DND-41 (cell line): ENCODE measurements at regions not wholly inside any gene's neighbourhood (a gene's known extent, or its start where the extent isn't known, plus 50 kb on each side); places are given as distances from the start of the nearest gene placed in this dataset.

Source experiments
- ATAC-seq: fragments of 200-7000 bp; cut with Tn5 transposase; 3 replicates; pipeline ENCODE4 v1.9.1; 2021; ENCODE audit warnings: low read depth; ENCODE audit not compliant: insufficient read depth
- DNase-seq: peaks from one replicate; pipeline ENCODE4 v3.0.0-alpha.2; 2020
- H2AFZ ChIP-seq: 2 replicates; pipeline ENCODE4 v1.6.0; 2012; ENCODE audit warnings: low read depth, low read length
- H3K27ac ChIP-seq: 2 replicates; pipeline ENCODE4 v1.5.1; 2012; ENCODE audit warnings: low read length, inconsistent platforms
- H3K27me3 ChIP-seq: fragments of 200-600 bp; sonication (generic); 2 replicates; pipeline ENCODE4 v1.6.0; 2012; ENCODE audit warnings: low read length, mild to moderate bottlenecking, inconsistent platforms; ENCODE audit not compliant: insufficient read depth, poor library complexity
- H3K36me3 ChIP-seq: 2 replicates; pipeline ENCODE4 v1.5.1; 2012; ENCODE audit warnings: low read length, inconsistent platforms; ENCODE audit not compliant: insufficient read depth
- H3K4me1 ChIP-seq: 2 replicates; pipeline ENCODE4 v1.5.1; 2012; ENCODE audit warnings: mild to moderate bottlenecking, low read length; ENCODE audit not compliant: insufficient read depth
- H3K4me2 ChIP-seq: 2 replicates; pipeline ENCODE4 v1.6.0; 2012; ENCODE audit warnings: mild to moderate bottlenecking, moderate library complexity, low read length, inconsistent platforms; ENCODE audit not compliant: insufficient read depth
- H3K4me3 ChIP-seq, 2 experiments: fragments of 200-600 bp in 1 of 2; shearing (Covaris generic) in 1 of 2; 2 replicates each; pipeline ENCODE4 v1.5.1; 2012 to 2016; ENCODE audit warnings: inconsistent platforms in 2 of 2, low read length in 2 of 2, mild to moderate bottlenecking in 2 of 2, low read depth in 1 of 2, moderate library complexity in 1 of 2
- H3K79me2 ChIP-seq: 2 replicates; pipeline ENCODE4 v1.6.0; 2012; ENCODE audit warnings: low read length, inconsistent platforms; ENCODE audit not compliant: insufficient read depth
- H3K9ac ChIP-seq: 2 replicates; pipeline ENCODE4 v1.6.0; 2012; ENCODE audit warnings: low read depth, mild to moderate bottlenecking, inconsistent platforms, low read length, moderate library complexity
- H3K9me3 ChIP-seq: 2 replicates; pipeline ENCODE4 v1.5.1; 2012; ENCODE audit warnings: low read length, moderate library complexity, mild to moderate bottlenecking, inconsistent platforms; ENCODE audit not compliant: insufficient read depth, severe bottlenecking
- H4K20me1 ChIP-seq: 2 replicates; pipeline ENCODE4 v1.6.0; 2012; ENCODE audit warnings: low read length; ENCODE audit not compliant: insufficient read depth
- EZH2 ChIP-seq: IDR thresholded peaks from 3 replicates; pipeline ENCODE4 v1.6.1; 2012; ENCODE audit warnings: borderline replicate concordance, low read depth, mild to moderate bottlenecking, moderate library complexity, low read length, inconsistent platforms; ENCODE audit not compliant: severe bottlenecking
- TF ChIP-seq, protein P1 (sequence below): IDR thresholded peaks from 2 replicates; pipeline ENCODE4 v1.5.1; 2012; ENCODE audit warnings: borderline replicate concordance, low read length, moderate library complexity, mild to moderate bottlenecking; ENCODE audit not compliant: poor library complexity, severe bottlenecking; ENCODE audit errors: extremely low read depth

GRCh38 chr13:74555651-74556420 is 421.6 kb upstream of the KLF12 start:
- no peak overlapping the region for H3K4me2 ChIP-seq
- no peak overlapping the region for H2AFZ ChIP-seq
- H4K20me1 ChIP-seq = no peaks in the 10 kb centered on the region
- no peaks in the 10 kb centered on the region for H3K27me3 ChIP-seq
- no peak overlapping the region for H3K9ac ChIP-seq
- H3K27ac ChIP-seq = no peak overlapping the region
- peaks cover 5% of the 10 kb centered on the region for H3K4me1 ChIP-seq
- peak; percentile 95 for ATAC-seq
- H3K4me3 ChIP-seq = no peak overlapping the region
- no peaks in the 10 kb centered on the region for H3K79me2 ChIP-seq
- peak; percentile 61 for DNase-seq
- no peaks in the 10 kb centered on the region for H3K36me3 ChIP-seq
- no peak for TF ChIP-seq EZH2
- TF ChIP-seq, protein P1, sequence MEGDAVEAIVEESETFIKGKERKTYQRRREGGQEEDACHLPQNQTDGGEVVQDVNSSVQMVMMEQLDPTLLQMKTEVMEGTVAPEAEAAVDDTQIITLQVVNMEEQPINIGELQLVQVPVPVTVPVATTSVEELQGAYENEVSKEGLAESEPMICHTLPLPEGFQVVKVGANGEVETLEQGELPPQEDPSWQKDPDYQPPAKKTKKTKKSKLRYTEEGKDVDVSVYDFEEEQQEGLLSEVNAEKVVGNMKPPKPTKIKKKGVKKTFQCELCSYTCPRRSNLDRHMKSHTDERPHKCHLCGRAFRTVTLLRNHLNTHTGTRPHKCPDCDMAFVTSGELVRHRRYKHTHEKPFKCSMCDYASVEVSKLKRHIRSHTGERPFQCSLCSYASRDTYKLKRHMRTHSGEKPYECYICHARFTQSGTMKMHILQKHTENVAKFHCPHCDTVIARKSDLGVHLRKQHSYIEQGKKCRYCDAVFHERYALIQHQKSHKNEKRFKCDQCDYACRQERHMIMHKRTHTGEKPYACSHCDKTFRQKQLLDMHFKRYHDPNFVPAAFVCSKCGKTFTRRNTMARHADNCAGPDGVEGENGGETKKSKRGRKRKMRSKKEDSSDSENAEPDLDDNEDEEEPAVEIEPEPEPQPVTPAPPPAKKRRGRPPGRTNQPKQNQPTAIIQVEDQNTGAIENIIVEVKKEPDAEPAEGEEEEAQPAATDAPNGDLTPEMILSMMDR = no peak
- no peaks in the 10 kb centered on the region for H3K9me3 ChIP-seq

GRCh38 chr13:74555276-74555625 is 421.0 kb upstream of the KLF12 start:
- Histone ChIP-seq H3K9ac (no peak overlapping the region), H4K20me1 (no peaks in the 10 kb centered on the region), H2AFZ (no peak overlapping the region), H3K9me3 (no peaks in the 10 kb centered on the region), H3K36me3 (no peaks in the 10 kb centered on the region), H3K27ac (no peak overlapping the region), H3K4me1 (peaks cover 5% of the 10 kb centered on the region), H3K4me2 (no peak overlapping the region), H3K27me3 (no peaks in the 10 kb centered on the region), H3K4me3 (no peak overlapping the region), H3K79me2 (no peaks in the 10 kb centered on the region)
- ATAC-seq (peak; percentile 80), DNase-seq (peak; percentile 52)
- no peak for TF ChIP-seq EZH2
- TF ChIP-seq, protein P1 = no peak

GRCh38 chr13:74554569-74555275 is 420.5 kb upstream of the KLF12 start:
- no peak for TF ChIP-seq EZH2
- TF ChIP-seq, protein P1 = no peak
- H3K4me2 ChIP-seq = no peak overlapping the region
- H3K27me3 ChIP-seq = no peaks in the 10 kb centered on the region
- ATAC-seq (peak; percentile 5; the same call in 1 of the 3 replicates), DNase-seq (no peak)
- no peaks in the 10 kb centered on the region for H3K36me3 ChIP-seq
- no peak overlapping the region for H3K4me3 ChIP-seq
- no peak overlapping the region for H3K27ac ChIP-seq
- peaks cover 5% of the 10 kb centered on the region for H3K4me1 ChIP-seq
- H3K9me3 ChIP-seq = no peaks in the 10 kb centered on the region
- no peak overlapping the region for H3K9ac ChIP-seq
- H4K20me1 ChIP-seq = no peaks in the 10 kb centered on the region
- H2AFZ ChIP-seq = no peak overlapping the region
- H3K79me2 ChIP-seq = no peaks in the 10 kb centered on the region
